Kidney epithelial cell (primary cell): ENCODE measurements at regions not wholly inside any gene's neighbourhood (a gene's known extent, or its start where the extent isn't known, plus 50 kb on each side); places are given as distances from the start of the nearest gene placed in this dataset.

ENCODE experiments used
- DNase-seq: peaks from one replicate; pipeline ENCODE4 v3.0.0-alpha.2; 2010; ENCODE audit warnings: low read depth
- H3K27me3 ChIP-seq: 2 replicates; pipeline ENCODE4 v1.6.0; 2011; ENCODE audit warnings: low read length; ENCODE audit not compliant: control insufficient read depth, insufficient read depth
- H3K36me3 ChIP-seq: 2 replicates; pipeline ENCODE4 v1.5.1; 2011; ENCODE audit warnings: low read length; ENCODE audit not compliant: control insufficient read depth, insufficient read depth
- H3K4me3 ChIP-seq: 2 replicates; pipeline ENCODE4 v1.5.1; 2011; ENCODE audit warnings: low read depth, mild to moderate bottlenecking, control low read depth, low read length
- TF ChIP-seq, protein P1 (sequence below): IDR thresholded peaks from 2 replicates; pipeline ENCODE4 v1.5.1; 2011; ENCODE audit warnings: mild to moderate bottlenecking, moderate library complexity, low read length, control low read depth, inconsistent platforms; ENCODE audit not compliant: insufficient read depth, poor library complexity, severe bottlenecking

- Histone ChIP-seq H3K36me3 (no peaks in the 10 kb centered on the region), H3K27me3 (no peaks in the 10 kb centered on the region), H3K4me3 (no peak overlapping the region)
- no peak for DNase-seq
- TF ChIP-seq, protein P1, sequence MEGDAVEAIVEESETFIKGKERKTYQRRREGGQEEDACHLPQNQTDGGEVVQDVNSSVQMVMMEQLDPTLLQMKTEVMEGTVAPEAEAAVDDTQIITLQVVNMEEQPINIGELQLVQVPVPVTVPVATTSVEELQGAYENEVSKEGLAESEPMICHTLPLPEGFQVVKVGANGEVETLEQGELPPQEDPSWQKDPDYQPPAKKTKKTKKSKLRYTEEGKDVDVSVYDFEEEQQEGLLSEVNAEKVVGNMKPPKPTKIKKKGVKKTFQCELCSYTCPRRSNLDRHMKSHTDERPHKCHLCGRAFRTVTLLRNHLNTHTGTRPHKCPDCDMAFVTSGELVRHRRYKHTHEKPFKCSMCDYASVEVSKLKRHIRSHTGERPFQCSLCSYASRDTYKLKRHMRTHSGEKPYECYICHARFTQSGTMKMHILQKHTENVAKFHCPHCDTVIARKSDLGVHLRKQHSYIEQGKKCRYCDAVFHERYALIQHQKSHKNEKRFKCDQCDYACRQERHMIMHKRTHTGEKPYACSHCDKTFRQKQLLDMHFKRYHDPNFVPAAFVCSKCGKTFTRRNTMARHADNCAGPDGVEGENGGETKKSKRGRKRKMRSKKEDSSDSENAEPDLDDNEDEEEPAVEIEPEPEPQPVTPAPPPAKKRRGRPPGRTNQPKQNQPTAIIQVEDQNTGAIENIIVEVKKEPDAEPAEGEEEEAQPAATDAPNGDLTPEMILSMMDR: no peak
Measured at GRCh38 chr3:164224126-164224525, 854.2 kb downstream of the SI start.

DNA sequence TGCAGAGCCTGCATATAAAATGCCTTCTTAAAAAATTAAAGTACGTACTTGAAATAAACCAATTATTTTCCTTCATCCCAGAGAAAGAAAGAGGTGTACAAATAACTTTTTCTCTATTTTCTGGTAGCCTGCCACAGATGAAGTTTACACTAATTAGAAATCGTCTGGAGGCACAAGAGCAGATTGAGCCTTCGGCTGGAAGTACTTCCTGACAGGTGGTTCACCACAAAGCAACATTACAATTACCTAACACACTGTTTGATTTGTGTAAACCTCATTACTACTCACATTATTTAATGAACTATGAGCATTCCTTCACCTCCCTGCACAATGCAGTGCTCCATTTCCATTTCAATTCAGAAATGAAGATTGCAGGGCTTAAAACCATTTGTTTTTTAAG lies 856.1 kb downstream of the SI start:
- Histone ChIP-seq H3K27me3 (no peaks in the 10 kb centered on the region), H3K36me3 (no peaks in the 10 kb centered on the region), H3K4me3 (no peak overlapping the region)
- TF ChIP-seq, protein P1: no peak
- DNase-seq: no peak

- H3K36me3 ChIP-seq: no peaks in the 10 kb centered on the region
- TF ChIP-seq, protein P1: no peak
- H3K27me3 ChIP-seq: no peaks in the 10 kb centered on the region
- no peak overlapping the region for H3K4me3 ChIP-seq
- no peak for DNase-seq
Measured at GRCh38 chr3:164221297-164221696, 857.0 kb downstream of the SI start.

DNA sequence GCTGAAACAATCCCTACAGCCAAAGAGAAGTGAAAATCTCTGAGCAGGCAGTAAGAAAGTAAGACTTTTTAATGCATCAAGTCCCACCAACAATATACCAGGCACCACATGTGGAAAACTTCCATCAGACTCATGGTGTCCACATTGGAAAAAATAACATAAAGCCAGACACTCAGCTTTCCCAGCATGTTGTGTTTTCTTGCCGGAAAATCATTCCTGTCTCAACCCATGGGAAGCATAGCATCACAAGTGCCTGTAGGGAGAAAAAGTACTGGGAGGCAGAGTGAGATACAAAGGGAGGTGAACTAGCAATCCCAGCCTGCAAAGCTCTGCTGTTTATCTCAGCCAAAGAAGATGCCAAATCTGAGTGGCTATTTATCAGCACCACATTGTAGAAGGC lies 868.9 kb downstream of the SI start:
- H3K27me3 ChIP-seq: no peaks in the 10 kb centered on the region
- no peak for DNase-seq
- TF ChIP-seq, protein P1: no peak

GRCh38 chr3:164208821-164209220 lies 869.5 kb downstream of the SI start:
- H3K36me3 ChIP-seq: no peaks in the 10 kb centered on the region
- no peak for DNase-seq

More for the DNA sequence above, 868.9 kb downstream of the SI start:
- Histone ChIP-seq H3K36me3 (no peaks in the 10 kb centered on the region), H3K4me3 (no peak overlapping the region)

GRCh38 chr3:164208048-164208447 lies 870.2 kb downstream of the SI start:
- Histone ChIP-seq H3K27me3 (no peaks in the 10 kb centered on the region), H3K36me3 (no peaks in the 10 kb centered on the region), H3K4me3 (no peak overlapping the region)
- no peak for DNase-seq
- TF ChIP-seq, protein P1: no peak

More at GRCh38 chr3:164208821-164209220, 869.5 kb downstream of the SI start:
- no peaks in the 10 kb centered on the region for H3K27me3 ChIP-seq
- no peak overlapping the region for H3K4me3 ChIP-seq
- TF ChIP-seq, protein P1: no peak
